ENCODE measurements at regions not wholly inside any gene's neighbourhood (a gene's known extent, or its start where the extent isn't known, plus 50 kb on each side); places are given as distances from the start of the nearest gene placed in this dataset.

DNA sequence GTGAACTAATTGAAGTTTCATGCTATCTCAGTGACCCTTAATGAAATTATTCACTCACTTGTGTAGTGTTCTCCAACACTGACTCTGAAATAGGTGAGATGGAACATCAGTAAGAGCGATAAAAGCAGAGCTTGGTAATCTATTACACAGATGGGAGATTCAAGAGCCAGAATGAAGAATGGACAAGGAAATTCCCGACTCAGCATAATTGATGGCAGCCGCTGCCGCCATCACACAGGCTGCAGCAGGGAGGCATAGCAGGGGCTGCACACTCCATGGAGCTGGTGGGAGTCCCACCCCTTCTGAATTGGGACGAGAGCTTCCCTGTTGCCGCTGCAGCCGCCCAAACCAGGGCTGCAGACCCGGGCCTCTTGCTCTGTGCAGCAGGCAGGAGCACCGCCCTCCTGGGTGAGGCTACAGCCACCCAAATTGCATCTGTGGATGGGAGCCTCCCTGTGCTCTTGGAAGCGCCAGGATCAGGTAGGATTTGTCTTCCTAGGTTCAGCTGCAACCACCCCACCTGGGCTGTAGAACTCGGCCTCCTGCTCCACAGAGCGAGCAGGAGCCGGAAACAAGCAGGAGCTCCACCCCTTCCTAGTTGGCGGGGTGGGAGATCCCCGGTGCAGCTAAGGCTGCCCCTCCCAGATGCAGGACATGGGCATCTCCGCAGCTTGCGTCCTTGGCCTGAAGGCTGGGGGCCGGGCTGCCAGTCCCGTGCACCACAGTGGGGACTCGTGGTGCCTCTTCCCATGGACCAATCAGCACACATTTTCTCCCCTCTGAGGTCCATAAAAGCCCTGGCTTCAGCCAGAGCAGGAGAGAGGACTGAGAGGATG lies 535.1 kb upstream of the LUZP2 start:
- ChIA-PET CTCF (no interaction called here), POLR2A (no interaction called here)
- no peak for DNase-seq
- Mint-ChIP-seq H3K36me3 (no peaks in the 10 kb centered on the region), H3K9me3 (peaks cover 8% of the 10 kb centered on the region), H3K27ac (no peak overlapping the region), H3K4me1 (ENCODE audit: low read depth) (no peaks in the 10 kb centered on the region), H3K27me3 (no peaks in the 10 kb centered on the region), H3K4me3 (no peak overlapping the region)
- intact Hi-C loops (cut with micrococcal nuclease) = no loop called here

DNA sequence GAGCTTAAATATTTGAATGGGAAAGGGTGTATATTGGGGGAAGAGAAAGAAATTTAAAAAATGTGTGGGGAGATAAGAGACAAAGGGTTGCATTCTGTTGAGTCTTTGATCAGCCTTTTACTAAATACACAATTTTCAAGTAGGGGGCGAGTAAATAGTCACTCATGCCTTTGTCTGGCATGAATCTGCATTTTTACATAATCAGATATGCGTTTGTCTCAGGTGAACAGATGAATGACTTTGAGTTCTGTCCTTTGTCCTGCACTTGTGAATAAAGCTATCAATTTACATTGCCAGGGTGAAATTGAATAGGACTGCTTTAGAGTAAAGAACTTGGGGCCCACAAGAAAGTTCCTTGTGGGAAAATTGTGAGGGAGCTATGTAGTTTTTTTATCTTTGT lies 523.6 kb upstream of the LUZP2 start:
- Mint-ChIP-seq H3K4me3 (no peak overlapping the region), H3K27me3 (no peaks in the 10 kb centered on the region), H3K27ac (no peak overlapping the region), H3K4me1 (ENCODE audit: low read depth) (no peaks in the 10 kb centered on the region), H3K9me3 (peaks cover 18% of the 10 kb centered on the region), H3K36me3 (no peaks in the 10 kb centered on the region)
- intact Hi-C loops (cut with micrococcal nuclease) = no loop called here
- ChIA-PET CTCF (no interaction called here), POLR2A (no interaction called here)
- DNase-seq = no peak

DNA sequence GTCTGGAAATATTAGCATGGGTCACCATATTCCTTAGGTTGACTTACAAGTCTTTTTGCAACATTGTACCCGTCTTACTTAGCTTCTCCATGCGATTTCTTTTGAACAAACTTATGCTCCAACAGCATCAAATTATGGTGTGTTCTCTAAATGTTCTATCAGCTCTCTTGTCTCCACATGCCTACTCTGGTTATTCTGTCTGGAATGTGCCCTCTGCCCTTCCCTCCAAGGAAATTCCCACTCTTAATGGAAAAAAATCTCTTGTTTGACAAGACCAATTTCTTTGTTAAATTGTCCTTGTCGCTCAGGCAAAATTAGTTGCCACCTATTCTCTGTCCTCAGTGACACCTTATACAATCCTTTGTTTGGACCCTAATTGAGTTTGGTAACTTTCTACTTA lies 522.8 kb upstream of the LUZP2 start:
- intact Hi-C loops (cut with micrococcal nuclease) = no loop called here
- no peak for DNase-seq
- peaks cover 18% of the 10 kb centered on the region for H3K9me3 Mint-ChIP-seq

DNA sequence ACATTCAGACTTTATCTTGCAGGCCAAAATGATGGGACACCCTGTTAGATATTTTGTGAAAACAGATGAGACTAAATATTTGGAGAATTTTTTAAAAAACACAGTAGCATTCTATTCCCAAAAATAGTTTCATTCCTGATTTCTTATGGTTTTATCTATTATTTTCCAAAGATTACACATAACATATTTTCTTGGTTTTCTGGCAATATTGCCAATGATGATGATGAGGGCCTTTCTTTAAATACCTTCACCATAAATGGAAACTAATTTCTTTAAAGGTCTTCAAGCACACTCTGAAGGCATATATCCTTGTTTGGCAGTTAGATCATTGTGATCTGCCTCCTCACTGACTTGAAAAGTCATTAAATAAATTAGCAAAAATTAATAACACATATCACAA lies 522.3 kb upstream of the LUZP2 start:
- no peaks in the 10 kb centered on the region for H3K4me1 Mint-ChIP-seq (ENCODE audit: low read depth)
- no peak overlapping the region for H3K27ac Mint-ChIP-seq
- no peak for DNase-seq
- POLR2A ChIA-PET = no interaction called here
- no peaks in the 10 kb centered on the region for H3K27me3 Mint-ChIP-seq
- peaks cover 14% of the 10 kb centered on the region for H3K9me3 Mint-ChIP-seq
- no peaks in the 10 kb centered on the region for H3K36me3 Mint-ChIP-seq
- CTCF ChIA-PET = no interaction called here
- intact Hi-C loops (cut with micrococcal nuclease) = no loop called here
- H3K4me3 Mint-ChIP-seq = no peak overlapping the region

More for the DNA sequence above, 522.8 kb upstream of the LUZP2 start:
- Mint-ChIP-seq H3K4me3 (no peak overlapping the region), H3K36me3 (no peaks in the 10 kb centered on the region), H3K27ac (no peak overlapping the region), H3K4me1 (ENCODE audit: low read depth) (no peaks in the 10 kb centered on the region), H3K27me3 (no peaks in the 10 kb centered on the region)
- CTCF ChIA-PET = no interaction called here
- POLR2A ChIA-PET = no interaction called here

DNA sequence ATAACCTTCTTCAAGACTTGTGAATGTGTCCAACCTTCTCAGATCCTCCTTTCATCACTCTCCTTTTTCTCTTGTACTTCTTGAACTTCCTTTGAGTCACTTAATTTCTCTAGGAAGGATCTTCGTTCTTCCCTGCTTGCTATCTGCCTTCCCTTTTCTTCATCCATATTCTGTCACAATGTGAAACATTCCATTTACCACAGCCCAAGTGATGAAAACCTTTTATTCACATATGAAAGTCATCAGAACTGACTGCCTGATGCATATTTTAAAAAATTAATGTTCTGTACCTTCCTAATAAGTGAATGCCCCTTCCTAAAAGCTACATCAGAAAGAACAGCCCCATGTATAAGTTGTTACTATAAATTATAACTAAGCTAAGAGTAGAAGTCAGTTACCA lies 520.4 kb upstream of the LUZP2 start:
- CTCF ChIA-PET = no interaction called here
- Mint-ChIP-seq H3K27me3 (no peaks in the 10 kb centered on the region), H3K36me3 (no peaks in the 10 kb centered on the region), H3K9me3 (peaks cover 10% of the 10 kb centered on the region), H3K4me1 (ENCODE audit: low read depth) (no peaks in the 10 kb centered on the region), H3K27ac (no peak overlapping the region), H3K4me3 (no peak overlapping the region)
- POLR2A ChIA-PET = no interaction called here
- DNase-seq = no peak
- intact Hi-C loops (cut with micrococcal nuclease) = no loop called here

DNA sequence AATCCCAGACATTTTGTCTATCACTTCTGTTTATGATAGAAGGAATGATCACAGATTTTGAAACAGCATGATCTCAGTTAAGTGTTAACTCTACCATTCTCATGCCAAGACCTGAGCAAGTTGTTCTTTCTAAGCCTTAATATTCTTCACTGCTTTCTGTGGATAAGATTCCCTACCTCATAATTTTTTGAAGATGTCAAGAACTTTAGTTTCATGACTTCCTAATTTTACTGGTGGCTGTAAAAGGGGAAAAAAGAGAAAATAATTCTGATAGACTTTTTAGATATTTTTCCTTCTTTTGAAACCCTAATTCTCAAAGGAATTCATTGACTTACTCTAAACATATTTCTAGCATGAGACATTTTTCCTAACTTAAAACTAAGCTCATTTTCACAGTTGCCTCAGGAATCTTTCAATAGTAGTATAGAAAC lies 520.0 kb upstream of the LUZP2 start:
- ChIA-PET CTCF (no interaction called here), POLR2A (no interaction called here)
- H3K4me3 Mint-ChIP-seq = no peak overlapping the region
- H3K36me3 Mint-ChIP-seq = no peaks in the 10 kb centered on the region
- no peaks in the 10 kb centered on the region for H3K4me1 Mint-ChIP-seq (ENCODE audit: low read depth)
- no peak overlapping the region for H3K27ac Mint-ChIP-seq
- no peak for DNase-seq
- peaks cover 10% of the 10 kb centered on the region for H3K9me3 Mint-ChIP-seq
- H3K27me3 Mint-ChIP-seq = no peaks in the 10 kb centered on the region
- intact Hi-C loops (cut with micrococcal nuclease) = no loop called here

DNA sequence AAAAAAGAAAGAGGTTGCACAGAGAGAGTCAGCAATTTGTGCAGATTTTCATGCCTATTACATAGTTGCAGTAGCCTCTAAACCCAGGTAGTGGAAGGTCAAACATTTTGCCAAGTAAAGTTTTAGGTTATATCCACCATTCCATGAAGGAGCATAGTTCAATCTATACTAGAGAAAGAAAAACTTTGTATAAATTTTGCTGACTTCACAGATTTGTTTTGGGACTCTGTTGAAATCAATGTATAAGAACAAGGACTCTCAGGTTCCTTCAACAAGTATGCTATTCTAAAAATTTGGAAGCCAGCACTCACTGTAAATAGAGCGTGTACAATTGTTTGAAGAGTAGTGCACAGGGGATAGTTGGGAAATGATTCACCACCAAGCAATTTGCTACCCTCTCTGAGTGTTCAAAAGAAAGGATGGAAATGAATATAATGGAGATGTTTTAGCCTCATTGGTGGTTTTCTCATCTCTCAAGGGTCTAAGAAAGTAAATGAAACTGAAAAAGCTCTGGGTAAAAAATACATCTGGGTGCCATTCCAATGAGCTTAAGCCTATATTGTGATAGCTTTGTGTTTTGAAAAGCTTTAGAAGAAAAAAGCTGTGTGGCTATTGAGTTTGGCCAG lies 508.4 kb upstream of the LUZP2 start:
- Mint-ChIP-seq H3K27ac (no peak overlapping the region), H3K4me3 (no peak overlapping the region), H3K27me3 (no peaks in the 10 kb centered on the region), H3K36me3 (no peaks in the 10 kb centered on the region), H3K9me3 (peaks cover 17% of the 10 kb centered on the region), H3K4me1 (ENCODE audit: low read depth) (no peaks in the 10 kb centered on the region)
- ChIA-PET POLR2A (no interaction called here), CTCF (no interaction called here)
- intact Hi-C loops (cut with micrococcal nuclease) = no loop called here
- no peak for DNase-seq

DNA sequence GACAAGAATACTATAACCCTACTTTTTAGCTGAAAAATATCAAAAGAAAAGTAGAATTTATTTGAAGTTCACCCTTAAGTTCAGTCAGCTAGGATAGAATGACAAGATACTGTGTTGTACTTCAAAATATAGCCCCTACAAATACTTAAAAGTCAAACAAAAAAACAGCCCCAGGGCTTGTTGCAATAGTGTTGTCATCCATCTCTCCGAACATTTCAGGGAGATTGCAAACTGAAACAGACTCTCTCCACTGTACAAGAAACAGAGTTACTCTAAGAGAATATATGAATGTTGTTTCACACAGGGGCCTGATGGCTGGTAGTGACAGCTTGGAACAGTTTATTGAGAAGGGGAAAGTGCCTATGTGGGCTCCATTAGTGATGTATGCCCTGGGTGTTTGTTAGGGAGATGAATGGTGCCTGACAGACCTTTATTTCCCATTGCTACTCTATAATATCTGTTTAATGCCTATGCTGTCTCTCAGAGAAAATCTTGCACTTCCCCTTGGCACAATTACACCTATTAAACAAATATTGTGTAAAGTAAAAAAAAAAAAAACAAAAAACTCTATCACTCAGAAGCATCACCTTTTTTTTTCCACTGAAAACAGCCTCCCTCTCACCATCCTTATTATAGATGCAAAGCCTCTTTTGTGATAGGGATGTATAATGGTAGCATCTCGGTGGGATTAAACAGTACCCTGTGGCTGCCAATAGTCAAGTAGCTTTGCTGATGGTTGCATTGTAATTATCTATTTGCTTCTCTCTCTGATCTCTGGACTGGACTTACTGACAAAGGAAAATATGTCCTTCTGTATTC lies 506.3 kb upstream of the LUZP2 start:
- no peak for DNase-seq
- no peak overlapping the region for H3K4me3 Mint-ChIP-seq
- peaks cover 14% of the 10 kb centered on the region for H3K9me3 Mint-ChIP-seq
- no peaks in the 10 kb centered on the region for H3K27me3 Mint-ChIP-seq
- H3K27ac Mint-ChIP-seq = no peak overlapping the region
- intact Hi-C loops (cut with micrococcal nuclease) = no loop called here
- no peaks in the 10 kb centered on the region for H3K4me1 Mint-ChIP-seq (ENCODE audit: low read depth)
- POLR2A ChIA-PET = no interaction called here
- CTCF ChIA-PET = no interaction called here
- H3K36me3 Mint-ChIP-seq = no peaks in the 10 kb centered on the region

DNA sequence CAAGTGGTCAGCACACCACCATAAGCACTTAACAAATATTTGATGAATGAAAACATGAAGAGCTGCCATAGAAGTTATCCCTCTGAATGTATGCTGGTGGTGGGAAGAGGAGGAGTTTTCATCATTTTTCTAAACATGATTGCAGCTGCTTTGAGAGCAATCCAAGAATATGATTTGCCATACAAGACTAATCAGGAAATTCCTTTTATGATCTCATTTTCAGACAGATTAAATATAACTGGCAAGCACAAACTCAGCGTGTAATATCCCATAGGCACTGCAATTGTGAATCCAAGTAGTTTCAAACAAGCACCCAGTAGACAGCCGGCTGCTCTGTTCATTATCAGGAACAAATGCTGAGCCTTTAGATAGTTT lies 505.7 kb upstream of the LUZP2 start:
- H3K27ac Mint-ChIP-seq = no peak overlapping the region
- no peaks in the 10 kb centered on the region for H3K4me1 Mint-ChIP-seq (ENCODE audit: low read depth)
- no peaks in the 10 kb centered on the region for H3K27me3 Mint-ChIP-seq
- peaks cover 12% of the 10 kb centered on the region for H3K9me3 Mint-ChIP-seq
- no peaks in the 10 kb centered on the region for H3K36me3 Mint-ChIP-seq
- ChIA-PET POLR2A (no interaction called here), CTCF (no interaction called here)
- DNase-seq = no peak
- intact Hi-C loops (cut with micrococcal nuclease) = no loop called here
- H3K4me3 Mint-ChIP-seq = no peak overlapping the region

DNA sequence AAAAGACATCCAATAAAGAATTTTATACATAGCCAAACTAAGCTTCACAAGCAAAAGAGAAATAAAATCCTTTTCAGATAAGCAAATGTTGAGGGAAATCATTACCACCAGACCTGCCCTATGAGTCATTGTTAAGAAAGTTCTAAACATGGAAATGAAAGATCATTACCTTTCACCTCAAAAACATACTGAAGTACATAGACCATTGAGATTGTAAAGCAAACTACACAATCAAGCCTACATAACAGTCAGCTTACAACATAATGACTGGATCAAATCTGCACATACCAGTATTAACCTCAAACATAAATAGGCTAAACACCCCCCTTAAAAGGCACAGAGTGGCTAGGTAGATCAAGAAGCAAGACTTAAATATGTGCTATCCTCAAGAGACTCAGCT lies 501.0 kb upstream of the LUZP2 start:
- Mint-ChIP-seq H3K9me3 (peaks cover 31% of the 10 kb centered on the region), H3K27ac (no peak overlapping the region), H3K27me3 (no peaks in the 10 kb centered on the region), H3K4me1 (ENCODE audit: low read depth) (no peaks in the 10 kb centered on the region), H3K4me3 (no peak overlapping the region), H3K36me3 (peaks cover 2% of the 10 kb centered on the region)
- ChIA-PET CTCF (no interaction called here), POLR2A (no interaction called here)
- DNase-seq = no peak
- intact Hi-C loops (cut with micrococcal nuclease) = no loop called here

DNA sequence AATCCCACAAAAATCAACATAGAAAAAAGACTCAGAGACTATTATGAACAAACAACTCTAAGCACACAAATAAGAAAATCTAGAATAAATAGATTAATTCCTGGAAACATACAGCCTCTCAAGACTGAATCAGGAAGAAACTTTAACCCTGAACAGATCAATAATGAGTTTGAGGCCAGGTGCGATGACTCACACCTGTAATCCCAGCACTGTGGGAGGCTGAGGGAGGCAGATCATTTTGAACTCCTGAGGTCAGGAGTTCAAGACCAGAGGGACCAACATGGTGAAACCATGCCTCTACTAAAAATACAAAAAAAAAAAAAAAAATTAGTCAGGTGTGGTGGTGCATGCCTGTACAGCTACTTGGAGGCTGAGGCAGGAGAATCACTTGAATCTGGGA lies 499.5 kb upstream of the LUZP2 start:
- Mint-ChIP-seq H3K9me3 (peaks cover 37% of the 10 kb centered on the region), H3K27me3 (no peaks in the 10 kb centered on the region), H3K4me3 (no peak overlapping the region), H3K4me1 (ENCODE audit: low read depth) (no peaks in the 10 kb centered on the region), H3K36me3 (peaks cover 2% of the 10 kb centered on the region), H3K27ac (no peak overlapping the region)
- CTCF ChIA-PET = no interaction called here
- POLR2A ChIA-PET = no interaction called here
- no peak for DNase-seq
- intact Hi-C loops (cut with micrococcal nuclease) = no loop called here

DNA sequence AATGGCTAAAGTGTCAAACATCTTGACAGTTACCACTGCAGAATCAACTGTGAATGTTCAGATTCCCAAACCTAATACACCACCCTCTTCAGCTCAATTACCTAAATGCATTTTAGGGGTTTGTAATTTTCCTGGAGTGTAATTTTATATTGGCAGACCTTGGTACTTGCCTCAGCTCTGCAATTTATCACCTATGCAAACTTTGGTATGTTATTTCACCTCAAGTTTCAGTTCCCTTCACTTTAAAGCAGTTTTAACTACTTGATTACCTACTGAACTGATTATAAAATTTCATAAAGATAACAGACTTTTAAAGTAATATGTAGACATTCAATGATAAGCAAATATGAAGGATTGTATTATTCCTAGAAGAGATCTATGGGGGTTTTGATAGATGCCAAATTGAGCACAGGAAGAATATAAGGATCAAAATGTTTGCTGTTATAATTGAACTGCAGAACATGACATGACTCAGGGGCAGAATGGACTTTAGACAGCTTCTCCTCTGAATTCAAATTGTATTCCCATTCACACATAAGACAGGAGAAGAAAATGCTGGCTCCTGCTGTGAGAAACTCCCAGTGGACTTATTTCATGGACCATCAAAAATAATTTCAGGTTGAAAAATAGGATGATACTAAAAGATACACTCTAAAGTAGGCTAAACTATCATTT lies 491.5 kb upstream of the LUZP2 start:
- ChIA-PET CTCF (no interaction called here), POLR2A (no interaction called here)
- Mint-ChIP-seq H3K27ac (no peak overlapping the region), H3K4me3 (no peak overlapping the region), H3K36me3 (no peaks in the 10 kb centered on the region), H3K4me1 (ENCODE audit: low read depth) (no peaks in the 10 kb centered on the region), H3K27me3 (no peaks in the 10 kb centered on the region), H3K9me3 (peaks cover 22% of the 10 kb centered on the region)
- intact Hi-C loops (cut with micrococcal nuclease) = no loop called here
- DNase-seq = no peak
